Neuronal stem cell (in vitro differentiated cells): ENCODE measurements at regions not wholly inside any gene's neighbourhood (a gene's known extent, or its start where the extent isn't known, plus 50 kb on each side); places are given as distances from the start of the nearest gene placed in this dataset.

Experiments
- DNase-seq: peaks from one replicate; pipeline ENCODE4 v3.0.0-alpha.2; 2013; ENCODE audit warnings: low spot score
- H2AFZ ChIP-seq: one replicate; pipeline ENCODE4 v1.6.1; 2013; ENCODE audit warnings: mild to moderate bottlenecking, low read length, inconsistent platforms
- H2AK5ac ChIP-seq: 2 replicates; pipeline ENCODE4 v1.6.1; 2013; ENCODE audit warnings: low read depth, mild to moderate bottlenecking, inconsistent platforms, low read length, moderate library complexity, mixed read lengths
- H2BK120ac ChIP-seq: 2 replicates; pipeline ENCODE4 v1.6.1; 2013; ENCODE audit warnings: low read depth, mild to moderate bottlenecking, inconsistent platforms, low read length, moderate library complexity, mixed read lengths
- H2BK12ac ChIP-seq: one replicate; pipeline ENCODE4 v1.6.1; 2013; ENCODE audit warnings: low read length, inconsistent platforms
- H2BK15ac ChIP-seq: 2 replicates; pipeline ENCODE4 v1.6.1; 2013; ENCODE audit warnings: mild to moderate bottlenecking, low read length, inconsistent platforms, mixed read lengths
- H2BK5ac ChIP-seq: one replicate; pipeline ENCODE4 v1.6.1; 2013; ENCODE audit warnings: inconsistent platforms, mild to moderate bottlenecking, low read length, moderate library complexity
- H3K14ac ChIP-seq: one replicate; pipeline ENCODE4 v1.6.1; 2013; ENCODE audit warnings: low read length, inconsistent platforms
- H3K18ac ChIP-seq: 2 replicates; pipeline ENCODE4 v1.6.1; 2013; ENCODE audit warnings: low read length, inconsistent platforms
- H3K23ac ChIP-seq: 2 replicates; pipeline ENCODE4 v1.6.1; 2013; ENCODE audit warnings: low read depth, mild to moderate bottlenecking, mixed read lengths, low read length, inconsistent platforms; ENCODE audit not compliant: poor library complexity
- H3K27ac ChIP-seq: replicated peaks from 3 replicates; pipeline ENCODE4 v1.5.1; 2013; ENCODE audit warnings: low read length, inconsistent platforms
- H3K27me3 ChIP-seq, 3 experiments: 2 replicates each; pipeline ENCODE4 v1.6.1; 2013; ENCODE audit warnings: low read length in 3 of 3, mild to moderate bottlenecking in 2 of 3, inconsistent platforms in 1 of 3, low read depth in 1 of 3, mixed read lengths in 1 of 3, moderate library complexity in 1 of 3; ENCODE audit not compliant: control insufficient read depth in 3 of 3, insufficient read depth in 3 of 3
- H3K36me3 ChIP-seq, 2 donors: replicated peaks in 1 of 2; 2 replicates each; pipeline ENCODE4 v1.6.1; 2013; ENCODE audit warnings: low read length in 2 of 2; ENCODE audit not compliant: control insufficient read depth in 2 of 2, insufficient read depth in 2 of 2
- H3K4ac ChIP-seq: 2 replicates; pipeline ENCODE4 v1.6.1; 2013; ENCODE audit warnings: inconsistent platforms, mild to moderate bottlenecking, low read length, moderate library complexity
- H3K4me1 ChIP-seq, 2 donors: 1 replicate in 1 of 2; 2 replicates in 1 of 2; pipeline ENCODE4 v1.6.1; 2013; ENCODE audit warnings: low read length in 2 of 2, low read depth in 1 of 2; ENCODE audit not compliant: control insufficient read depth in 2 of 2, insufficient read depth in 1 of 2
- H3K4me2 ChIP-seq: one replicate; pipeline ENCODE4 v1.6.1; 2013; ENCODE audit warnings: mild to moderate bottlenecking, low read length, inconsistent platforms; ENCODE audit not compliant: insufficient read depth, poor library complexity, severe bottlenecking
- H3K4me3 ChIP-seq, 2 donors: 2 replicates each; pipeline ENCODE4 v1.5.1; 2013; ENCODE audit warnings: low read length in 2 of 2, mild to moderate bottlenecking in 2 of 2, inconsistent platforms in 1 of 2, moderate library complexity in 1 of 2
- H3K79me1 ChIP-seq: one replicate; pipeline ENCODE4 v1.6.1; 2013; ENCODE audit warnings: low read depth, mild to moderate bottlenecking, inconsistent platforms, low read length, moderate library complexity
- H3K9ac ChIP-seq: one replicate; pipeline ENCODE4 v1.6.1; 2013; ENCODE audit warnings: mild to moderate bottlenecking, low read depth, low read length, inconsistent platforms; ENCODE audit not compliant: poor library complexity
- H3K9me3 ChIP-seq, 2 donors: replicated peaks in 1 of 2; 2 replicates each; pipeline versions ENCODE3 to v1.6.1; 2013; ENCODE audit warnings: low read length in 2 of 2, mild to moderate bottlenecking in 2 of 2, inconsistent platforms in 1 of 2, low read depth in 1 of 2, mixed read lengths in 1 of 2, moderate library complexity in 1 of 2; ENCODE audit not compliant: control insufficient read depth in 2 of 2, insufficient read depth in 1 of 2
- H4K8ac ChIP-seq: one replicate; pipeline ENCODE4 v1.6.1; 2013; ENCODE audit warnings: low read depth, mild to moderate bottlenecking, inconsistent platforms, low read length, moderate library complexity
- H4K91ac ChIP-seq: one replicate; pipeline ENCODE4 v1.6.1; 2013; ENCODE audit warnings: low read length, low read depth, mild to moderate bottlenecking, inconsistent platforms; ENCODE audit not compliant: poor library complexity
- WGBS, 2 donors: extraction: QIAGEN DNeasy Blood & Tissue Kit; methylation state at CpG; one replicate each; pipeline ENCODE4 v1.1.7; 2013; ENCODE audit warnings: missing lambda C conversion rate in 2 of 2, mixed read lengths in 1 of 2; ENCODE audit not compliant: insufficient read length in 2 of 2, insufficient replicate concordance in 1 of 2; ENCODE audit errors: extremely low coverage in 2 of 2; 5-methylcytosine and 5-hydroxymethylcytosine counted together

- Histone ChIP-seq H3K4me2 (no peak overlapping the region), H3K23ac (no peak overlapping the region), H2BK5ac (no peak overlapping the region), H3K27me3 (no peaks in the 10 kb centered on the region), H3K79me1 (no peaks in the 10 kb centered on the region), H3K4me3 (no peak overlapping the region), H2BK15ac (no peak overlapping the region), H3K14ac (no peak overlapping the region), H3K9ac (no peak overlapping the region), H3K36me3 (no peaks in the 10 kb centered on the region), H3K9me3 (peaks cover 0 to 1% of the 10 kb centered on the region in 2 donors), H4K8ac (no peak overlapping the region), H4K91ac (no peak overlapping the region), H2AK5ac (no peak overlapping the region), H3K4me1 (no peaks in the 10 kb centered on the region), H3K27ac (no peak overlapping the region), H3K4ac (no peak overlapping the region), H2BK12ac (no peak overlapping the region), H3K18ac (no peak overlapping the region), H2AFZ (no peak overlapping the region), H2BK120ac (no peak overlapping the region)
- WGBS, 2 donors, result no CpG with 5 or more reads among the region's 1 CpG
- no peak for DNase-seq
Observed at GRCh38 chr15:95401587-95401986, 928.9 kb upstream of the NR2F2 start.

- Histone ChIP-seq H3K4me2 (no peak overlapping the region), H2BK120ac (no peak overlapping the region)
- no CpG with 5 or more reads among the region's 3 CpGs for WGBS, 2 donors
Observed at GRCh38 chr15:95405447-95405846, 925.1 kb upstream of the NR2F2 start.

GRCh38 chr15:95407534-95407933 is 923.0 kb upstream of the NR2F2 start:
- no peak overlapping the region for H3K27ac ChIP-seq
- no peak overlapping the region for H4K91ac ChIP-seq
- no peaks in the 10 kb centered on the region for H3K79me1 ChIP-seq
- H3K4me2 ChIP-seq, result no peak overlapping the region
- H3K18ac ChIP-seq, result no peak overlapping the region
- H2AK5ac ChIP-seq, result no peak overlapping the region
- no peaks in the 10 kb centered on the region for H3K27me3 ChIP-seq
- peak overlapping the region; percentile 15 for H2AFZ ChIP-seq
- H3K36me3 ChIP-seq, result no peaks in the 10 kb centered on the region
- no peak overlapping the region for H3K4me3 ChIP-seq
- H4K8ac ChIP-seq, result no peak overlapping the region
- DNase-seq, result no peak
- H2BK120ac ChIP-seq, result no peak overlapping the region
- no peak overlapping the region for H3K4ac ChIP-seq
- H2BK15ac ChIP-seq, result no peak overlapping the region
- H2BK5ac ChIP-seq, result no peak overlapping the region
- H3K14ac ChIP-seq, result no peak overlapping the region
- no peak overlapping the region for H2BK12ac ChIP-seq
- H3K9ac ChIP-seq, result no peak overlapping the region
- no peak overlapping the region for H3K23ac ChIP-seq
- peaks cover 2 to 9% of the 10 kb centered on the region in 2 donors for H3K4me1 ChIP-seq
- H3K9me3 ChIP-seq, result peaks cover 0 to 4% of the 10 kb centered on the region in 2 donors

More at GRCh38 chr15:95405447-95405846, 925.1 kb upstream of the NR2F2 start:
- no peak overlapping the region for H3K14ac ChIP-seq
- H3K27ac ChIP-seq, result no peak overlapping the region
- no peak overlapping the region for H4K91ac ChIP-seq
- no peak overlapping the region for H2BK15ac ChIP-seq
- no peaks in the 10 kb centered on the region for H3K9me3 ChIP-seq
- no peak overlapping the region for H4K8ac ChIP-seq
- no peak overlapping the region for H2BK5ac ChIP-seq
- H3K9ac ChIP-seq, result no peak overlapping the region
- H3K23ac ChIP-seq, result no peak overlapping the region
- H3K4ac ChIP-seq, result no peak overlapping the region
- H3K4me1 ChIP-seq, result peaks cover 2 to 9% of the 10 kb centered on the region in 2 donors
- H2BK12ac ChIP-seq, result no peak overlapping the region
- no peak overlapping the region for H2AFZ ChIP-seq
- no peak overlapping the region for H3K18ac ChIP-seq
- no peaks in the 10 kb centered on the region for H3K79me1 ChIP-seq
- H3K27me3 ChIP-seq, result no peaks in the 10 kb centered on the region
- H2AK5ac ChIP-seq, result no peak overlapping the region
- H3K36me3 ChIP-seq, result no peaks in the 10 kb centered on the region
- no peak for DNase-seq
- no peak overlapping the region for H3K4me3 ChIP-seq

- no peaks in the 10 kb centered on the region for H3K79me1 ChIP-seq
- no peak overlapping the region for H2BK5ac ChIP-seq
- no peak overlapping the region for H4K91ac ChIP-seq
- H3K4ac ChIP-seq, result no peak overlapping the region
- no CpG with 5 or more reads among the region's 2 CpGs for WGBS, 2 donors
- H3K9me3 ChIP-seq, result peaks cover 0 to 4% of the 10 kb centered on the region in 2 donors
- H3K4me2 ChIP-seq, result no peak overlapping the region
- H3K4me1 ChIP-seq, result peaks cover 2 to 9% of the 10 kb centered on the region in 2 donors
- H2AFZ ChIP-seq, result peak overlapping the region; percentile 48
- H3K4me3 ChIP-seq, result no peak overlapping the region
- no peak overlapping the region for H2BK12ac ChIP-seq
- no peak for DNase-seq
- no peak overlapping the region for H3K23ac ChIP-seq
- H3K18ac ChIP-seq, result no peak overlapping the region
- no peak overlapping the region for H3K27ac ChIP-seq
- H3K14ac ChIP-seq, result no peak overlapping the region
- H4K8ac ChIP-seq, result no peak overlapping the region
- H2BK15ac ChIP-seq, result no peak overlapping the region
- H3K36me3 ChIP-seq, result no peaks in the 10 kb centered on the region
- H2BK120ac ChIP-seq, result no peak overlapping the region
- no peak overlapping the region for H2AK5ac ChIP-seq
- H3K9ac ChIP-seq, result no peak overlapping the region
- H3K27me3 ChIP-seq, result no peaks in the 10 kb centered on the region
Observed at GRCh38 chr15:95409211-95409610, 921.3 kb upstream of the NR2F2 start.
